EL (cell line): ENCODE measurements at regions not wholly inside any gene's neighbourhood (a gene's known extent, or its start where the extent isn't known, plus 50 kb on each side); places are given as distances from the start of the nearest gene placed in this dataset.

Source experiments
- DNase-seq: peaks from one replicate; pipeline ENCODE4 v3.0.0-alpha.2; 2016

DNA sequence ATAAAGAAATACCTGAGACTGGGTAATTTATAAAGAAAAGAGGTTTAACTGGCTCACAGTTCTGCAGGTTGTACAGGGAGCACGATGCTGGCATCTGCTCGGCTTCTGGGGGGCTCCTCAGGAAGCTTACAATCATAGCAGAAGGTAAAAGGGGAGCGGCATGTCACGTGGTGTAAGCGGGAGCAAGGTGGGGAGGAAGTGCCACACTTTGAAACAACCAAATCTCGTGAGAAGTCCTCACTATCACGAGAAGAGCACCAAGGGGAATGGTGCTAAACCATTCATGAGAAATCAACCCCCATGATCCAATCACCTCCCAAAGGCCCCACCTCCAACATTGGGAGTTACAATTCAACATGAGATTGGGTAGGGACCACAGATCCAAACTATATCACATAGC lies 67.7 kb downstream of the AKR1B1 start:
- DNase-seq, result no peak

- no peak for DNase-seq
These were observed 70.4 kb downstream of the AKR1B1 start for GRCh38 chr7:134388336-134389019.

- no peak for DNase-seq
These were observed 61.8 kb upstream of the SLC35B4 start for GRCh38 chr7:134378562-134378961.

DNA sequence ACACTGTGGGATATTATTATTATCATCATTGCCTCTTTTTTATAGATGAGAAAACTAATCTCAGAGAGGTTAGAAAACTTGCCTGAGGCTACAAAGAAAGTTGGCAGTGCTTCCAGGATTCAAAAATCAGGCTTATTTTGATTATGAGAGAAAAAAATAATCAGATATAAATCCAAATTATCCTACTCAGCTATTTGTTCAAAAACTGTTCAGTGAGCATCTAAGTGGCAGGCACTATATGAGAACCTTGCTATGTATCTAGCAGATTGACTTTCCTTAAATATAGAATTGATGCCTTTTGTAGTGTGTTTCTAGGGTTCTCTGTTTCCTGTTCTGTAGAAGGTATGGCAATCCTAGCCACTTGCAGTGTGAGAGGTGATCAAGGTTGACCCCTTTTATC lies 60.0 kb upstream of the SLC35B4 start:
- no peak for DNase-seq

GRCh38 chr7:134375206-134375605 lies 58.5 kb upstream of the SLC35B4 start:
- no peak for DNase-seq

GRCh38 chr7:134374791-134375190 lies 58.1 kb upstream of the SLC35B4 start:
- no peak for DNase-seq

DNA sequence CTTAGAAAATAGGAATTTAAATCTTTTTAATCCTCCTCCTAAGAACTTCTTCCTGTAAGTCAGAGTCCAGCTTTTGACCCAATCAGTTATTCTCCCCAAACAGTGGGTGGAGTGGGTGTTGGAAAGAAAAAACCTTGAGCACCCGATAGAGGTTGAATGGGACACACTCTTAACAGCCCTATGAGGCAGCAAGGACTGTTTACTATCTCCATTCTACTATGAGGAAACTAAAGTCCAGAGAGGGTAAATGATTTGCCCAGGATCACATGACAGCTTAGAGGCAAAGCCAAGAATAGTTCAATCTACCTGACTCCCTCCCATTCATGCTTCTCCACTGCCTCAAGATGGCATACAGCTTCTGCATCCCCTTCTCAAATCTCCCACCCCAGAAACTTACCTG lies 57.6 kb upstream of the SLC35B4 start:
- no peak for DNase-seq

DNA sequence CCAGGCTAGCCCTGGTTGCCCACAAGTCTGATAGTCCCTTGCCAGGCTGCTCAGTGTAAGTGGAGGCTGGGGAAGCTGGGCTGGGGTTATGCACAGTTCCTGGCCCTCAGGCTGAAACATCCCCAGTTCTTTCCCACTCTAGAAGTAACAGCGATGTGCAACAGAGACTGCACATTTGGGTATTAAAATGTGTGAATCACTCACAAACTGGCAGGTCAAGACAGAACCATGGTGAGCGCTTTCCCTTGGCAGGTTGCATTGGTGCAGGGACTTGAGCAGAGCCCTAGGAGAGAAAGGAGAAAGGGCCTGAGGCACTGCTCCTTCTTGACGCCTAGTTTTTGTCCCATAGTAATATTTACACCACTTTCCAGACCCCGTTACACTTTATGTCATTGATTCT lies 56.1 kb upstream of the SLC35B4 start:
- no peak for DNase-seq

- no peak for DNase-seq
These were observed 55.2 kb upstream of the SLC35B4 start for GRCh38 chr7:134371971-134372370.

- no peak for DNase-seq
These were observed 54.8 kb upstream of the SLC35B4 start for GRCh38 chr7:134371536-134371935.

DNA sequence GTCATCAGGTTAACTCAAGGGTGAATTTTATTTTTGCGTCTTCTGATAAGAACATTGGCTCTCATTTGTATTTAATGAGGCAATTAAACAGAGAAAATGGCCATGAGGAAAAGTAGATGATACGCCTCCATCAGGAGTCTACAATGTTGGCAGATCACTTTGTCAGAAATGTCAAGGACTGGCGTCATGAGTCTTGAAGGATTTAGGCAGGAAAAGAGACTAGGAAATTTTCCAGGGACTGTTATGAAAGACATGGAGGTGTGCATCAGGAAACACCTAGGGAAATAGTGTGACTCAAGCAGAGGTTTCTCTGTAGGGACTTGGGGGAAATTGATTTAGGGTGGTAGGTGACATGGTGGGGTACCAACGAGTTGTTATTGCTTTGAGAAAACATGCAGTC lies 53.4 kb upstream of the SLC35B4 start:
- no peak for DNase-seq

- DNase-seq, result peak; percentile 23
These were observed 52.3 kb upstream of the SLC35B4 start for GRCh38 chr7:134368851-134369544.

DNA sequence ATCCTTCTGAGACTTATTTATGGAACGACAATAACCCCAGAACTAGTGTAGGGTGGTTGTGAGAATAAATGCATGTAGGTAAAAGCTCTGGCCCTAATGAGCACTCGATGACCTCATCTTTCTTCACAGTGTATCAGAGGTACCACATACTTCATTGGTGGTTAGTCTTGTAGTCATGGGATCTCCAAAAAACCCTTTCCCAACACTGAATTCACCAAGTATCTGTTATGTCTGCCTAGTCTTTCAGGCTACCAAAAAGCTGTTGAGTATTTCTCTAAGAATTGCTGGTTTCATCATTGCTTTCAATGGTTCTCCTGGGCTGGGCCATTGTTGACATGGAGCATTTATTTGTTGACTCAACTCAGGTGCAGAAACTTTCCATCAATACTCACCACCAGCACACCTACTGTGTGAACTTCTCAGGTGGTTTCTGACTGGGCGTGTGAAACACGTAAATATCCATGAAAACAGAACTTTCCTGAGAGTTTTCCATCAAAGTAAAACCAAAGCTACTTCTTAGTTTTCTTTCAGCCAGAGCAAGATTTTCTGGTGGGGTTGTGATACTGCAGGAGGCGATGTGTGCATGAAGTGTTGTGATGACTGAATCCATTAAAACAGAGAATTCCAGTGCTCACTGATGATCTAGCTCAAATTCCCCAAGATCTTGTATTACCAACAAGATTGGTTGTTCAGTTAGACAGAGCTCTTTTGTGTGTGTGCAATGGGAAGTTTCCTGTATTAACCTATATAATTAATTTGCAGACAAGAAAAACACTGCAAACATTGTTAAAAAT lies 51.4 kb upstream of the SLC35B4 start:
- no peak for DNase-seq
